K562 (cell line): ENCODE measurements at regions not wholly inside any gene's neighbourhood (a gene's known extent, or its start where the extent isn't known, plus 50 kb on each side); places are given as distances from the start of the nearest gene placed in this dataset.

Experiments used
- ATAC-seq: fragments of 200-7000 bp; cut with Tn5 transposase; 3 replicates; pipeline ENCODE4 v1.9.1; 2020; ENCODE audit warnings: moderate library complexity
- BruUV-seq: library from RNA; stranded (reverse); fragments of 400-500 nt; replicated peaks from 2 replicates; lab custom pipeline; 2021; lab: Mats Ljungman, UMichigan
- CTCF ChIA-PET: fragments of 300-600 bp; formaldehyde crosslinking; extraction: SDS; loops from one replicate; lab custom pipeline; 2021; ENCODE audit warnings: low intra/inter-chr PET ratio; lab: Yijun Ruan, JAX
- POLR2A ChIA-PET: fragments of 300-600, 350-650 bp; sonication (Branson Sonifier 250); formaldehyde crosslinking; extraction: SDS; loops from one replicate; lab custom pipeline; 2021; ENCODE audit warnings: antibody characterized with exemption, inconsistent platforms; lab: Yijun Ruan, JAX
- DNase-seq, 4 experiments: peaks; one replicate each; pipeline versions ENCODE4 v3.0.0 to v3.0.0-alpha.2; 2011 to 2018; ENCODE audit warnings: low spot score in 3 of 4, mixed read lengths in 3 of 4; ENCODE audit errors: extremely low read depth in 1 of 4
- FAIRE-seq: peaks from 2 replicates; lab custom pipeline; 2011; peaks lifted over from hg19 to GRCh38; lab: Jason Lieb, UNC
- H2AFZ ChIP-seq: 2 replicates; pipeline ENCODE4 v1.6.0; 2011; ENCODE audit warnings: low read depth, low read length, control low read depth, inconsistent platforms
- H3K27ac ChIP-seq: fragments of 200-600 bp; 3 replicates; pipeline ENCODE4 v1.8.0; 2011; ENCODE audit warnings: low read depth, mild to moderate bottlenecking, control low read depth, inconsistent platforms, low read length, moderate library complexity, mixed read lengths; ENCODE audit errors: extremely low read depth
- H3K27me3 ChIP-seq, 2 experiments: fragments of 300-600 bp in 1 of 2; 2 replicates in 1 of 2; 3 replicates in 1 of 2; pipeline versions ENCODE4 v1.6.0 to v1.8.0; 2011; ENCODE audit warnings: inconsistent platforms in 2 of 2, low read length in 2 of 2, mild to moderate bottlenecking in 1 of 2, mixed read lengths in 1 of 2, moderate library complexity in 1 of 2; ENCODE audit not compliant: control insufficient read depth in 2 of 2, insufficient read depth in 2 of 2
- H3K36me3 ChIP-seq: fragments of 300-600 bp; 3 replicates; pipeline ENCODE4 v1.8.0; 2011; ENCODE audit warnings: mild to moderate bottlenecking, low read length, inconsistent platforms; ENCODE audit not compliant: control insufficient read depth, insufficient read depth
- H3K4me1 ChIP-seq, 2 experiments: fragments of 200-600 bp in 1 of 2; replicated peaks in 1 of 2; 2 replicates in 1 of 2; 3 replicates in 1 of 2; pipeline versions ENCODE4 v1.5.1 to v1.8.0; 2011; ENCODE audit warnings: inconsistent platforms in 2 of 2, low read length in 2 of 2, mild to moderate bottlenecking in 1 of 2, mixed read lengths in 1 of 2, moderate library complexity in 1 of 2; ENCODE audit not compliant: control insufficient read depth in 2 of 2, insufficient read depth in 2 of 2
- H3K4me2 ChIP-seq: 2 replicates; pipeline ENCODE4 v1.6.1; 2011; ENCODE audit warnings: low read length, control low read depth, inconsistent platforms, mixed read lengths; ENCODE audit not compliant: insufficient read depth
- H3K4me3 ChIP-seq: fragments of 200-600 bp; sonication (generic), shearing (Covaris generic); 2 replicates; pipeline ENCODE4 v1.5.1; 2016; ENCODE audit warnings: control low read depth, inconsistent platforms
- H3K79me2 ChIP-seq: fragments of 200-600 bp; 3 replicates; pipeline ENCODE4 v1.8.0; 2011; ENCODE audit warnings: low read length, inconsistent platforms; ENCODE audit not compliant: control insufficient read depth, insufficient read depth
- H3K9ac ChIP-seq, 2 experiments: 2 replicates each; pipeline versions ENCODE4 v1.6.0 to v1.6.1; 2011; ENCODE audit warnings: low read depth in 2 of 2, low read length in 2 of 2, control low read depth in 1 of 2, inconsistent platforms in 1 of 2, mild to moderate bottlenecking in 1 of 2, mixed read lengths in 1 of 2; ENCODE audit not compliant: insufficient read depth in 1 of 2
- H3K9me1 ChIP-seq: one replicate; pipeline ENCODE4 v1.6.0; 2011; ENCODE audit warnings: inconsistent platforms, mild to moderate bottlenecking, low read length, moderate library complexity; ENCODE audit not compliant: control insufficient read depth, insufficient read depth
- H3K9me3 ChIP-seq: replicated peaks from 2 replicates; pipeline ENCODE4 v1.5.1; 2011; ENCODE audit warnings: low read depth, low read length, inconsistent platforms; ENCODE audit not compliant: control insufficient read depth, insufficient read depth
- H4K20me1 ChIP-seq: replicated peaks from 2 replicates; pipeline ENCODE4 v1.6.1; 2011; ENCODE audit warnings: low read length, inconsistent platforms, mixed read lengths; ENCODE audit not compliant: control insufficient read depth, insufficient read depth
- CHD4 ChIP-seq: fragments of 200-600 bp; sonication (generic); IDR thresholded peaks from 3 replicates; pipeline ENCODE4 v1.6.1; 2012; ENCODE audit warnings: low read depth, mild to moderate bottlenecking, mixed read lengths, low read length, inconsistent platforms; ENCODE audit not compliant: insufficient read depth, insufficient replicate concordance, poor library complexity, severe bottlenecking
- MXI1 ChIP-seq: IDR thresholded peaks from 2 replicates; pipeline ENCODE4 v1.6.1; 2011; ENCODE audit warnings: low read depth, mild to moderate bottlenecking, improper control_type of control experiment, low read length
- SRSF7 ChIP-seq: fragments of 200-400 bp; formaldehyde crosslinking; optimal IDR thresholded peaks from 2 replicates; pipeline ENCODE3; 2017; ENCODE audit warnings: mild to moderate bottlenecking, low read depth, low read length
- STAT5B ChIP-seq: fragments of 250-450 bp; sonication (Bioruptor Pico); IDR thresholded peaks from 2 replicates; pipeline ENCODE4 v1.8.0; 2021; ENCODE audit warnings: mild to moderate bottlenecking, inconsistent platforms
- TGIF2 ChIP-seq: sonication (generic); formaldehyde crosslinking; IDR thresholded peaks from 2 replicates; pipeline ENCODE4 v1.8.1; 2022; ENCODE audit warnings: mild to moderate bottlenecking, missing genetic modification reagents, moderate library complexity
- ZBTB2 ChIP-seq: fragments of 450-650 bp; IDR thresholded peaks from 2 replicates; pipeline ENCODE4 v1.6.1; 2016; ENCODE audit warnings: antibody characterized with exemption
- ZNF444 ChIP-seq: fragments of 250-450 bp; sonication (Bioruptor Pico); IDR thresholded peaks from 2 replicates; pipeline ENCODE4 v1.4.0; 2020; ENCODE audit warnings: mild to moderate bottlenecking, moderate library complexity
- ZNF785 ChIP-seq: fragments of 250-450 bp; sonication (Bioruptor Pico); IDR thresholded peaks from 2 replicates; pipeline ENCODE4 v1.4.0; 2020; ENCODE audit warnings: mild to moderate bottlenecking
- WGBS: fragments of 100-300 bp; shearing (Covaris generic); methylation state at CpG from one replicate; pipeline ENCODE4 v1.1.6; 2016; ENCODE audit warnings: low coverage, mixed read lengths; ENCODE audit not compliant: insufficient coverage; ENCODE audit errors: missing lambda C conversion rate; 5-methylcytosine and 5-hydroxymethylcytosine counted together
- in situ Hi-C: fragments of 300-500 bp; cut with MboI; formaldehyde crosslinking; loops from 4 replicates; pipeline ENCODE4 v1.15.0; 2018; ENCODE audit warnings: inconsistent platforms, mixed read lengths
- intact Hi-C: fragments of 100-400 bp; cut with micrococcal nuclease; formaldehyde crosslinking; loops from 2 replicates; pipeline ENCODE4 v1.14.2; 2022

- intact Hi-C loops: no loop called here
- Histone ChIP-seq H3K4me3 (no peak overlapping the region), H3K9me1 (no peaks in the 10 kb centered on the region), H3K9me3 (no peaks in the 10 kb centered on the region), H3K4me1 (no peaks in the 10 kb centered on the region), H3K79me2 (no peaks in the 10 kb centered on the region), H2AFZ (no peak overlapping the region), H3K9ac (no peak overlapping the region), H3K27ac (no peak overlapping the region), H3K36me3 (no peaks in the 10 kb centered on the region), H3K4me2 (no peak overlapping the region), H3K27me3 (no peaks in the 10 kb centered on the region), H4K20me1 (no peaks in the 10 kb centered on the region)
- BruUV-seq: no TSS peak
- FAIRE-seq (no peak), DNase-seq (no peak), ATAC-seq (no peak)
- CTCF ChIA-PET: no interaction called here
- 5% methylated on average over 2 of the region's 2 CpGs for WGBS
- TF ChIP-seq MXI1: no peak
- TF ChIP-seq ZNF444 (CRISPR knock-in tag): no peak
- no peak for TF ChIP-seq ZNF785 (CRISPR knock-in tag)
- no peak for TF ChIP-seq ZBTB2
- TF ChIP-seq SRSF7: no peak
- in situ Hi-C loops: no loop called here
- POLR2A ChIA-PET: no interaction called here
These were observed 272.3 kb downstream of the MRPS30 start for GRCh38 chr5:45081082-45081481.

- in situ Hi-C loops: no loop called here
- no peak for DNase-seq
- H3K27me3 ChIP-seq: no peaks in the 10 kb centered on the region
- TF ChIP-seq CHD4: no peak
- TF ChIP-seq STAT5B (CRISPR knock-in tag): no peak
- no peak for TF ChIP-seq TGIF2
- TF ChIP-seq, all 486 proteins: peak for 0
- H2AFZ ChIP-seq: no peak overlapping the region
- no peaks in the 10 kb centered on the region for H3K36me3 ChIP-seq
- FAIRE-seq (no peak), ATAC-seq (no peak)
- no TSS peak for BruUV-seq
- H3K9ac ChIP-seq: no peak overlapping the region
- no peak overlapping the region for H3K27ac ChIP-seq
- H3K4me3 ChIP-seq: no peak overlapping the region
- no peak overlapping the region for H3K4me2 ChIP-seq
- no peaks in the 10 kb centered on the region for H3K79me2 ChIP-seq
- no peaks in the 10 kb centered on the region for H3K4me1 ChIP-seq
- no peaks in the 10 kb centered on the region for H4K20me1 ChIP-seq
- ChIA-PET CTCF (no interaction called here), POLR2A (no interaction called here)
- no peaks in the 10 kb centered on the region for H3K9me1 ChIP-seq
- intact Hi-C loops: no loop called here
- 0% methylated on average over 1 of the region's 1 CpG for WGBS
- H3K9me3 ChIP-seq: no peaks in the 10 kb centered on the region
These were observed 281.1 kb downstream of the MRPS30 start for GRCh38 chr5:45089870-45090269.
